ENCODE measurements at regions not wholly inside any gene's neighbourhood (a gene's known extent, or its start where the extent isn't known, plus 50 kb on each side); places are given as distances from the start of the nearest gene placed in this dataset.
"Not testable (repeated sequence)": the region's sequence is repeated elsewhere in the genome, so short reads cannot be mapped to it uniquely, and the experiment has no call there.

GRCh38 chr5:160479220-160479619 is 57.6 kb downstream of the PTTG1 start:
- DNase-seq (ENCODE audit: low read depth) = no peak

GRCh38 chr5:160479926-160480325 is 58.3 kb downstream of the PTTG1 start:
- DNase-seq (ENCODE audit: low read depth) = no peak

GRCh38 chr5:160480652-160481051 is 59.0 kb downstream of the PTTG1 start:
- no peak for DNase-seq (ENCODE audit: low read depth)

GRCh38 chr5:160484678-160485077 is 63.0 kb downstream of the PTTG1 start:
- DNase-seq (ENCODE audit: low read depth) = no peak

GRCh38 chr5:160485364-160485969 is 63.8 kb downstream of the PTTG1 start:
- DNase-seq (ENCODE audit: low read depth) = no peak

- no peak for DNase-seq (ENCODE audit: low read depth)
These were observed 64.9 kb downstream of the PTTG1 start for GRCh38 chr5:160486573-160486972.

GRCh38 chr5:160488394-160489325 is 67.0 kb downstream of the PTTG1 start:
- DNase-seq (ENCODE audit: low read depth) = no peak

GRCh38 chr5:160491438-160491837 is 69.8 kb downstream of the PTTG1 start:
- no peak for DNase-seq (ENCODE audit: low read depth)

GRCh38 chr5:160492565-160492964 is 70.9 kb downstream of the PTTG1 start:
- no peak for DNase-seq (ENCODE audit: low read depth)

- no peak for DNase-seq (ENCODE audit: low read depth)
These were observed 72.2 kb downstream of the PTTG1 start for GRCh38 chr5:160493806-160494338.

- DNase-seq (ENCODE audit: low read depth) = no peak
These were observed 72.8 kb downstream of the PTTG1 start for GRCh38 chr5:160494451-160494850.

- no peak for DNase-seq (ENCODE audit: low read depth)
These were observed 74.7 kb downstream of the PTTG1 start for GRCh38 chr5:160496334-160496733.

GRCh38 chr5:160496784-160497183 is 75.1 kb downstream of the PTTG1 start:
- no peak for DNase-seq (ENCODE audit: low read depth)

GRCh38 chr5:160497878-160498277 is 76.2 kb downstream of the PTTG1 start:
- DNase-seq (ENCODE audit: low read depth) = no peak

- not testable (repeated sequence) for DNase-seq (ENCODE audit: low read depth)
These were observed 76.9 kb downstream of the PTTG1 start for GRCh38 chr5:160498441-160499043.

- no peak for DNase-seq (ENCODE audit: low read depth)
These were observed 79.4 kb downstream of the PTTG1 start for GRCh38 chr5:160500786-160501779.

GRCh38 chr5:160504906-160505305 is 83.3 kb downstream of the PTTG1 start:
- DNase-seq (ENCODE audit: low read depth) = no peak

GRCh38 chr5:160506006-160507004 is 84.7 kb downstream of the PTTG1 start:
- DNase-seq (ENCODE audit: low read depth) = peak; percentile 35

GRCh38 chr5:160507221-160507721 is 85.6 kb downstream of the PTTG1 start:
- DNase-seq (ENCODE audit: low read depth) = no peak

- peak; percentile 21 for DNase-seq (ENCODE audit: low read depth)
These were observed 87.2 kb downstream of the PTTG1 start for GRCh38 chr5:160508780-160509361.
